Mucosa of rectum (tissue), 2 donors: ENCODE measurements at regions not wholly inside any gene's neighbourhood (a gene's known extent, or its start where the extent isn't known, plus 50 kb on each side); places are given as distances from the start of the nearest gene placed in this dataset.

ENCODE experiments used
- H3K27ac ChIP-seq, 2 donors: one replicate each; pipeline ENCODE4 v1.7.0; 2013; ENCODE audit warnings: inconsistent platforms in 2 of 2, low read depth in 2 of 2, low read length in 2 of 2
- H3K27me3 ChIP-seq, 2 donors: one replicate each; pipeline ENCODE4 v1.7.0; 2013; ENCODE audit warnings: low read length in 2 of 2; ENCODE audit not compliant: control insufficient read depth in 2 of 2, insufficient read depth in 2 of 2
- H3K36me3 ChIP-seq, 2 donors: one replicate each; pipeline ENCODE4 v1.7.0; 2013; ENCODE audit warnings: low read length in 2 of 2; ENCODE audit not compliant: control insufficient read depth in 2 of 2, insufficient read depth in 2 of 2
- H3K4me1 ChIP-seq, 2 donors: one replicate each; pipeline ENCODE4 v1.7.0; 2013; ENCODE audit warnings: low read length in 2 of 2, mild to moderate bottlenecking in 1 of 2; ENCODE audit not compliant: control insufficient read depth in 2 of 2, insufficient read depth in 2 of 2
- H3K4me3 ChIP-seq, 2 donors: one replicate each; pipeline ENCODE4 v1.7.0; 2013; ENCODE audit warnings: low read length in 2 of 2
- H3K9ac ChIP-seq, 2 donors: one replicate each; pipeline ENCODE4 v1.7.0; 2013; ENCODE audit warnings: low read length in 2 of 2, low read depth in 1 of 2, mild to moderate bottlenecking in 1 of 2
- H3K9me3 ChIP-seq, 2 donors: one replicate each; pipeline ENCODE4 v1.7.0; 2013; ENCODE audit warnings: low read length in 2 of 2; ENCODE audit not compliant: control insufficient read depth in 2 of 2
- donor health status: healthy.
- donor health status: Normal muscosa, but diverticular disease.

DNA sequence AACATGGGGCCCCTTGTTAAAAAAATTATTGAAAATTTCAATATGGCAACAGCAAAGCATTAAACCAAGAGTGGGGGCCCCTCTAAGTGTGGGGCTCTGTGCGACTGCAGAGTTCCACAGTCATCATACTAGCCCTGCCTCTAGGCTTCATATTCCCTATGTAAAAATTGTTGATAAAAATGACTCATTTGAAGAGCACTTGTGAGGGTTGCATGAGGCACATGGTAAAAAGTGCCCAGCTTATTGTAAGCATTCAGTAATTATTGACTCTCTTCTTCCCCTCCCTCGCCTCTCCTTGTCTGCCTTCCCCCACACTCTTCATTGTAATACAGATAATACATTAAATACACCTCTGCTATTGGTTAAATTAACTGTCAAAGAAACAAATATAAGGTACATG lies 86.7 kb upstream of the PTBP2 start:
- no peaks in the 10 kb centered on the region for H3K36me3 ChIP-seq
- no peaks in the 10 kb centered on the region for H3K4me1 ChIP-seq

DNA sequence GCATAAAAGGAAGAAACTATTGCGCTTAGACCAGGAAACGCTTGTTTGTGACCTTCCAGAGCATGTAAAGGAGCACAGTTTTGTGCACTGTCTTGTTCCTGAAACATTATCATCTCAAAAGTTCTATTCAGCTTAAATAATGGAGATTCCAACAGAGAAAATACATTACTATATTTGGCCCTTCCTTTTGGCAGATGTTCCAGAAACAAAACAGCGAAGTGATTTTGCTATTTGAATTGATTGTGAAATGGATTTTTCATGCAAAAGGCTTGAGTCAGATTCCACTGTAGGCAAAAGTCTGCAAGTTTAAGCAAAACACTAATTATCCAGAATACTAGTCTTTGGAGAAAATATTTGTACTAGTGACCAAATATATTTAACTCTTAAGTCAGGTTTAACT lies 80.3 kb upstream of the PTBP2 start:
- Histone ChIP-seq H3K36me3 (no peaks in the 10 kb centered on the region), H3K9me3 (no peaks in the 10 kb centered on the region), H3K4me1 (no peaks in the 10 kb centered on the region), H3K27ac (no peak overlapping the region), H3K27me3 (no peaks in the 10 kb centered on the region), H3K4me3 (no peak overlapping the region), H3K9ac (no peak overlapping the region)

More for the DNA sequence above, 86.7 kb upstream of the PTBP2 start:
- Histone ChIP-seq H3K9ac (no peak overlapping the region), H3K27ac (no peak overlapping the region), H3K4me3 (no peak overlapping the region), H3K9me3 (no peaks in the 10 kb centered on the region), H3K27me3 (no peaks in the 10 kb centered on the region)

- Histone ChIP-seq H3K9ac (no peak overlapping the region), H3K9me3 (no peaks in the 10 kb centered on the region), H3K4me3 (no peak overlapping the region), H3K27me3 (no peaks in the 10 kb centered on the region), H3K27ac (no peak overlapping the region), H3K4me1 (no peaks in the 10 kb centered on the region), H3K36me3 (no peaks in the 10 kb centered on the region)
These were observed 78.1 kb upstream of the PTBP2 start for GRCh38 chr1:96643519-96643918.

GRCh38 chr1:96649301-96649700 lies 72.3 kb upstream of the PTBP2 start:
- no peaks in the 10 kb centered on the region for H3K9me3 ChIP-seq
- H3K4me3 ChIP-seq = no peak overlapping the region
- no peaks in the 10 kb centered on the region for H3K27me3 ChIP-seq
- no peaks in the 10 kb centered on the region for H3K4me1 ChIP-seq
- H3K9ac ChIP-seq = no peak overlapping the region
- H3K27ac ChIP-seq = no peak overlapping the region
- H3K36me3 ChIP-seq = no peaks in the 10 kb centered on the region

DNA sequence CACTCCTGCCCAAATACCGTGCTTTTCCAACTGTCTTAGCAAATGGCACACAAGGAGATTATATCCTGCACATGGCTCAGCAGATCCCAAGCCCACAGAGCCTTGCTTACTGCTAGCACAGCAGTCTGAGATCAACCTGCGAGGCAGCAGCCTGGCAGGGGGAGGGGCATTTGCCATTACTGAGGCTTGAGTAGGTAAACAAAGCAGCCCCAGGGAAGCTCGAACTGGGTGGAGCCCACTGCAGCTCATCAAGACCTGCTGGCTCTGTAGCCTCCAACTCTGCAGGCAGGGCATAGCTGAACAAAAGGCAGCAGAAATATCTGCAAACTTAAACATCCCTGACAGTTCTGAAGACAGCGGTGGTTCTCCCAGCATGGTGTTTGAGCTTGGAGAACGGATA lies 70.1 kb upstream of the PTBP2 start:
- Histone ChIP-seq H3K36me3 (no peaks in the 10 kb centered on the region), H3K9ac (no peak overlapping the region), H3K4me3 (no peak overlapping the region), H3K4me1 (no peaks in the 10 kb centered on the region), H3K9me3 (no peaks in the 10 kb centered on the region), H3K27me3 (no peaks in the 10 kb centered on the region), H3K27ac (no peak overlapping the region)

GRCh38 chr1:96660051-96660450 lies 61.5 kb upstream of the PTBP2 start:
- Histone ChIP-seq H3K9me3 (no peaks in the 10 kb centered on the region), H3K27ac (no peak overlapping the region), H3K4me1 (no peaks in the 10 kb centered on the region), H3K36me3 (no peaks in the 10 kb centered on the region), H3K9ac (no peak overlapping the region), H3K4me3 (no peak overlapping the region), H3K27me3 (no peaks in the 10 kb centered on the region)

GRCh38 chr1:96660503-96660902 lies 61.1 kb upstream of the PTBP2 start:
- Histone ChIP-seq H3K9me3 (no peaks in the 10 kb centered on the region), H3K9ac (no peak overlapping the region), H3K27ac (no peak overlapping the region), H3K4me3 (no peak overlapping the region), H3K27me3 (no peaks in the 10 kb centered on the region), H3K4me1 (no peaks in the 10 kb centered on the region), H3K36me3 (no peaks in the 10 kb centered on the region)
